ENCODE measurements at regions not wholly inside any gene's neighbourhood (a gene's known extent, or its start where the extent isn't known, plus 50 kb on each side); places are given as distances from the start of the nearest gene placed in this dataset.
"Not testable (repeated sequence)": the region's sequence is repeated elsewhere in the genome, so short reads cannot be mapped to it uniquely, and the experiment has no call there.

GRCh38 chrX:92278556-92278955 lies 499.4 kb downstream of the PCDH11X start:
- TF ChIP-seq CTCF, POLR2A (IDR thresholded peaks at IDR 0.05): not testable (repeated sequence)

Data from body of pancreas (tissue), 4 donors.